SK-N-SH (cell line): ENCODE measurements at regions not wholly inside any gene's neighbourhood (a gene's known extent, or its start where the extent isn't known, plus 50 kb on each side); places are given as distances from the start of the nearest gene placed in this dataset.

Experiments used
- CTCF ChIA-PET: fragments of 300-600, 350-600 bp; formaldehyde crosslinking; extraction: SDS; loops from one replicate; lab custom pipeline; 2021; lab: Yijun Ruan, JAX
- POLR2A ChIA-PET: fragments of 350-600 bp; sonication (Branson Sonifier 250); formaldehyde crosslinking; extraction: SDS; loops from one replicate; lab custom pipeline; 2020; ENCODE audit warnings: antibody characterized with exemption, inconsistent platforms; lab: Yijun Ruan, JAX
- DNase-seq: peaks from one replicate; pipeline ENCODE4 v3.0.0; 2012
- H2AFZ ChIP-seq: fragments of 200-600 bp; sonication (generic); 2 replicates; pipeline ENCODE4 v1.8.1; 2016; ENCODE audit warnings: antibody characterized with exemption, mild to moderate bottlenecking, low read depth
- H3F3A ChIP-seq: fragments of 200-600 bp; sonication (generic); replicated peaks from 2 replicates; pipeline ENCODE3; 2016; ENCODE audit warnings: antibody characterized with exemption, mild to moderate bottlenecking; ENCODE audit not compliant: insufficient read depth
- H3K27ac ChIP-seq, 2 experiments: fragments of 200-500 bp in 1 of 2; fragments of 200-600 bp in 1 of 2; sonication (Bioruptor generic) in 1 of 2; sonication (generic), shearing (Covaris generic) in 1 of 2; 2 replicates each; pipeline versions ENCODE4 v1.5.1 to v1.6.1; 2014 to 2016; ENCODE audit warnings: low read depth in 2 of 2, inconsistent platforms in 1 of 2, low read length in 1 of 2, mild to moderate bottlenecking in 1 of 2, mixed read lengths in 1 of 2
- H3K27me3 ChIP-seq: fragments of 200-600 bp; sonication (generic), shearing (Covaris generic); 2 replicates; pipeline ENCODE4 v1.6.1; 2016; ENCODE audit warnings: mixed run types; ENCODE audit not compliant: insufficient read depth
- H3K36me3 ChIP-seq, 2 experiments: fragments of 200-500 bp in 1 of 2; fragments of 200-600 bp in 1 of 2; sonication (Bioruptor generic) in 1 of 2; sonication (generic) in 1 of 2; replicated peaks in 1 of 2; 2 replicates each; pipeline versions ENCODE3 to v1.5.1; 2014 to 2016; ENCODE audit warnings: low read length in 1 of 2, mild to moderate bottlenecking in 1 of 2; ENCODE audit not compliant: insufficient read depth in 2 of 2, control insufficient read depth in 1 of 2
- H3K4me1 ChIP-seq, 2 experiments: fragments of 200-500 bp in 1 of 2; fragments of 200-600 bp in 1 of 2; sonication (Bioruptor generic) in 1 of 2; sonication (generic), shearing (Covaris generic) in 1 of 2; 2 replicates each; pipeline versions ENCODE4 v1.5.1 to v1.6.1; 2014 to 2016; ENCODE audit warnings: low read depth in 1 of 2, low read length in 1 of 2, mixed run types in 1 of 2; ENCODE audit not compliant: insufficient read depth in 2 of 2, control insufficient read depth in 1 of 2
- H3K4me2 ChIP-seq: fragments of 200-600 bp; sonication (generic), shearing (Covaris generic); 2 replicates; pipeline ENCODE4 v1.6.1; 2017; ENCODE audit warnings: mixed run types
- H3K4me3 ChIP-seq, 2 experiments: fragments of 200-500 bp in 1 of 2; fragments of 200-600 bp in 1 of 2; sonication (Bioruptor generic) in 1 of 2; sonication (generic), shearing (Covaris generic) in 1 of 2; 2 replicates each; pipeline versions ENCODE4 v1.5.1 to v1.8.1; 2014 to 2016; ENCODE audit warnings: low read depth in 2 of 2, inconsistent platforms in 1 of 2, low read length in 1 of 2, mild to moderate bottlenecking in 1 of 2, mixed read lengths in 1 of 2, moderate library complexity in 1 of 2
- H3K79me2 ChIP-seq: fragments of 200-600 bp; sonication (generic); 2 replicates; pipeline ENCODE4 v1.8.1; 2017; ENCODE audit warnings: mild to moderate bottlenecking; ENCODE audit not compliant: insufficient read depth
- H3K9ac ChIP-seq: fragments of 200-600 bp; sonication (generic); 2 replicates; pipeline ENCODE4 v1.6.1; 2017; ENCODE audit warnings: mixed run types
- H3K9me2 ChIP-seq: fragments of 200-600 bp; sonication (generic); 2 replicates; pipeline ENCODE4 v1.6.1; 2017; ENCODE audit warnings: mixed run types
- H3K9me3 ChIP-seq: fragments of 200-600 bp; sonication (generic); 2 replicates; pipeline ENCODE4 v1.6.1; 2017; ENCODE audit warnings: mixed run types, mild to moderate bottlenecking, moderate library complexity
- H4K20me1 ChIP-seq: fragments of 200-600 bp; sonication (generic); 2 replicates; pipeline ENCODE4 v1.6.1; 2017; ENCODE audit warnings: mild to moderate bottlenecking, mixed run types; ENCODE audit not compliant: insufficient read depth
- EZH2phosphoT487 ChIP-seq: fragments of 200-600 bp; sonication (generic); IDR thresholded peaks from 2 replicates; pipeline ENCODE4 v1.6.1; 2017; ENCODE audit warnings: low read depth, mixed run types, mild to moderate bottlenecking, antibody characterized with exemption, moderate library complexity, borderline replicate concordance
- GABPA ChIP-seq: IDR thresholded peaks from 2 replicates; pipeline ENCODE4 v1.4.0; 2012; ENCODE audit warnings: low read depth, mild to moderate bottlenecking
- GATA2 ChIP-seq: sonication (generic); formaldehyde crosslinking; IDR thresholded peaks from 2 replicates; pipeline ENCODE4 v1.5.0; 2020; ENCODE audit warnings: mild to moderate bottlenecking, missing genetic modification reagents
- SMC3 ChIP-seq: IDR thresholded peaks from 2 replicates; pipeline ENCODE4 v1.6.1; 2012; ENCODE audit warnings: low read depth, low read length, improper control_type of control experiment
- TAF1 ChIP-seq: IDR thresholded peaks from 2 replicates; pipeline ENCODE4 v1.6.1; 2012; ENCODE audit warnings: low read depth, mild to moderate bottlenecking, low read length, moderate library complexity, borderline replicate concordance
- USF2 ChIP-seq: fragments of 150-350 bp; IDR thresholded peaks from 2 replicates; pipeline ENCODE4 v1.6.1; 2017; ENCODE audit warnings: antibody characterized with exemption, low read length, low read depth, borderline replicate concordance
- ZBTB33 ChIP-seq: IDR thresholded peaks from 2 replicates; pipeline ENCODE4 v1.4.0; 2012; ENCODE audit warnings: low read depth, borderline replicate concordance
- WGBS: methylation state at CpG from one replicate; pipeline ENCODE4 v1.1.6; 2017; ENCODE audit warnings: low lambda C conversion rate; 5-methylcytosine and 5-hydroxymethylcytosine counted together
- TF ChIP-seq, protein P1 (sequence below): IDR thresholded peaks from 2 replicates; pipeline ENCODE4; 2012

DNA sequence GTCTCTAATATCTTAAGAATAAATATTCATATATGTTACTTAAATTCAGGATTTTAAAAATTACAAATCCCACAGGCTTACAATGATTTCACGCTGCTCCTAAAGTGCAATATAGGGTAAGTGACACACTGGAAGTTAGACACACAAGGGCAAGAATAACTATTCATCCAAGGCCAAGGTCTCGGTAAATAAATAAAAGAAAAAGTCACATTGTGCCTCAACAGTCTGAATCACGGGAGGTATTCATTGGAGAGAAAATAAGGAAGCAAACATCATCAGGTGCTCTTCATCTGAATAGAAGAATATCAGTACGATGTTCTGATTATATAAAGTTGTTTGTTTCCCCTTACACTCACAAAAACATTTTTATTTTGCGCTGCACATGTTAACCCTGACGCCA, 820.2 kb downstream of the TRIB2 start:
- Histone ChIP-seq H3K27ac (no peak overlapping the region), H3K9me2 (0 out of 2 replicates have a peak, but pooled peaks cover 3% of the 10 kb centered on the region), H3K4me1 (no peaks in the 10 kb centered on the region), H4K20me1 (no peaks in the 10 kb centered on the region), H3K4me3 (no peak overlapping the region), H3K9ac (no peak overlapping the region), H3K4me2 (no peak overlapping the region), H3K9me3 (no peaks in the 10 kb centered on the region), H3F3A (no peaks in the 10 kb centered on the region), H2AFZ (no peak overlapping the region; the same call in 1 of the 2 replicates), H3K79me2 (no peaks in the 10 kb centered on the region)
- ChIA-PET POLR2A (no interaction called here), CTCF (no interaction called here)
- DNase-seq = no peak
- 39% methylated on average over 6 of the region's 6 CpGs for WGBS
- no peak for TF ChIP-seq GATA2
- TF ChIP-seq EZH2phosphoT487 = no peak
- no peak for TF ChIP-seq TAF1
- no peak for TF ChIP-seq ZBTB33
- TF ChIP-seq, protein P1, sequence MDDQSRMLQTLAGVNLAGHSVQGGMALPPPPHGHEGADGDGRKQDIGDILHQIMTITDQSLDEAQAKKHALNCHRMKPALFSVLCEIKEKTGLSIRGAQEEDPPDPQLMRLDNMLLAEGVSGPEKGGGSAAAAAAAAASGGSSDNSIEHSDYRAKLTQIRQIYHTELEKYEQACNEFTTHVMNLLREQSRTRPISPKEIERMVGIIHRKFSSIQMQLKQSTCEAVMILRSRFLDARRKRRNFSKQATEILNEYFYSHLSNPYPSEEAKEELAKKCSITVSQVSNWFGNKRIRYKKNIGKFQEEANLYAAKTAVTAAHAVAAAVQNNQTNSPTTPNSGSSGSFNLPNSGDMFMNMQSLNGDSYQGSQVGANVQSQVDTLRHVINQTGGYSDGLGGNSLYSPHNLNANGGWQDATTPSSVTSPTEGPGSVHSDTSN = no peak
- no peak for TF ChIP-seq SMC3
- TF ChIP-seq, all 33 proteins: peak for 0
- Histone ChIP-seq H3K36me3 (no peaks in the 10 kb centered on the region), H3K27me3 (no peaks in the 10 kb centered on the region)

DNA sequence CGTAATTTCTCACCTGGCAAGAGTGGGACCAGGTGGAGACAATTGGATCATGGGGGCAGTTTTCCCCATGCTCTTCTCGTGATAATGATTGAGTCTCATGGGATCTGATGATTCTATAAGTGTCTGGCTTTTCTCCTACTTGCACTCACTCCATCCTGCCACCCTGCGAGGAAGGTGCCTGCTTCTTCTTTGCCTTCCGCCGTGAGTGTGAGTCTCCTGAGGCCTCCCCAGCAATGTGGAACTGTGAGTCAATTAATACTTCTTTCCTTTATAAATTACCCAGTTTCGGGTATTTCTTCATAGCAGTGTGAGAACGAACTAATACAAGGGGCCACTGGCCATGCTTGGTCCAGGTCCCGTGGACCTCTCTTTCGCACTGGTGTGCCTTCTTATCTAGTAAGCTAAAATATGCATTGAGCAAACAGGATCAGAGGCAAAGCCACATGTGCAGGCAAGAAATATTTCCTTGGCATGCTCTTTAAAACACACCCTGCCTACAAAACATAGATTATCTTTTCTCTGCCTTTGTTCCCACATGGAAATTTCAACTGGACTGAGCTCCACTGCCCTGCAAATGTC, 821.1 kb downstream of the TRIB2 start:
- CTCF ChIA-PET = interaction anchor here (0.5 kb wide), 1 partner anchor 1288 kb away, joined by 3 read pairs; no protein-coding TSS in a partner anchor

More for the DNA sequence above, 821.1 kb downstream of the TRIB2 start:
- Histone ChIP-seq H3K79me2 (no peaks in the 10 kb centered on the region), H3K4me2 (no peak overlapping the region), H3K36me3 (no peaks in the 10 kb centered on the region), H4K20me1 (no peaks in the 10 kb centered on the region), H3K4me3 (no peak overlapping the region), H3F3A (no peaks in the 10 kb centered on the region)
- 51% methylated on average over 9 of the region's 9 CpGs for WGBS
- no peak for TF ChIP-seq USF2
- no peak for TF ChIP-seq GABPA
- TF ChIP-seq, all 33 proteins: peak for 0
- Histone ChIP-seq H3K27me3 (no peaks in the 10 kb centered on the region), H2AFZ (no peak overlapping the region), H3K9me3 (no peaks in the 10 kb centered on the region), H3K9ac (no peak overlapping the region), H3K9me2 (0 out of 2 replicates have a peak, but pooled peaks cover 3% of the 10 kb centered on the region), H3K4me1 (no peaks in the 10 kb centered on the region), H3K27ac (no peak overlapping the region)
- no peak for DNase-seq
- POLR2A ChIA-PET = no interaction called here
